H1 (cell line): ENCODE measurements at regions not wholly inside any gene's neighbourhood (a gene's known extent, or its start where the extent isn't known, plus 50 kb on each side); places are given as distances from the start of the nearest gene placed in this dataset.

ENCODE experiments used
- CTCF ChIA-PET: fragments of 300-600 bp; sonication (Branson Sonifier 250); formaldehyde crosslinking; loops from one replicate; lab custom pipeline; 2021; ENCODE audit not compliant: partially characterized antibody; lab: Charles Lee
- POLR2A ChIA-PET: fragments of 300-600 bp; sonication (Branson Sonifier 250); formaldehyde crosslinking; loops from one replicate; lab custom pipeline; 2021; ENCODE audit warnings: inconsistent platforms; ENCODE audit not compliant: partially characterized antibody; lab: Charles Lee
- DNase-seq, 2 experiments: peaks; one replicate each; pipeline versions ENCODE4 v3.0.0 to v3.0.0-alpha.2; 2010 to 2022; ENCODE audit warnings: low spot score in 2 of 2, low read depth in 1 of 2, mixed read lengths in 1 of 2
- FAIRE-seq: peaks from 2 replicates; lab custom pipeline; 2011; peaks lifted over from hg19 to GRCh38; lab: Jason Lieb, UNC
- H2AFZ ChIP-seq: 2 replicates; pipeline ENCODE4 v1.8.1; 2012; ENCODE audit warnings: low read length, inconsistent platforms
- H2AK5ac ChIP-seq: 2 replicates; pipeline ENCODE4 v1.6.1; 2013; ENCODE audit warnings: low read depth, low read length
- H2BK120ac ChIP-seq: replicated peaks from 2 replicates; pipeline ENCODE3; 2013; ENCODE audit warnings: low read depth, low read length, inconsistent platforms
- H2BK12ac ChIP-seq: 2 replicates; pipeline ENCODE4 v1.6.1; 2013; ENCODE audit warnings: low read depth, low read length
- H2BK15ac ChIP-seq: 2 replicates; pipeline ENCODE4 v1.6.1; 2013; ENCODE audit warnings: low read length
- H2BK20ac ChIP-seq: 2 replicates; pipeline ENCODE4 v1.6.1; 2013; ENCODE audit warnings: low read length
- H2BK5ac ChIP-seq: 2 replicates; pipeline ENCODE4 v1.6.1; 2013; ENCODE audit warnings: low read depth, low read length
- H3K14ac ChIP-seq: 2 replicates; pipeline ENCODE4 v1.6.1; 2013; ENCODE audit warnings: inconsistent platforms; ENCODE audit not compliant: insufficient read length
- H3K18ac ChIP-seq: 2 replicates; pipeline ENCODE4 v1.6.1; 2013; ENCODE audit warnings: low read length; ENCODE audit errors: extremely low read depth
- H3K23ac ChIP-seq: 2 replicates; pipeline ENCODE4 v1.6.1; 2013; ENCODE audit warnings: inconsistent platforms; ENCODE audit not compliant: insufficient read length
- H3K23me2 ChIP-seq: 2 replicates; pipeline ENCODE4 v1.6.1; 2013; ENCODE audit warnings: low read depth, low read length
- H3K27ac ChIP-seq: 2 replicates; pipeline ENCODE4 v1.6.1; 2011; ENCODE audit warnings: low read depth, low read length, inconsistent platforms
- H3K27me3 ChIP-seq, 4 experiments: replicated peaks in 1 of 4; 1 replicate in 1 of 4; 2 replicates in 3 of 4; pipeline versions ENCODE4 v1.6.1 to v1.8.1; 2011 to 2013; ENCODE audit warnings: low read length in 3 of 4, mild to moderate bottlenecking in 3 of 4, inconsistent platforms in 2 of 4, mixed read lengths in 2 of 4, moderate library complexity in 1 of 4; ENCODE audit not compliant: control insufficient read depth in 3 of 4, insufficient read depth in 3 of 4; ENCODE audit errors: extremely low read depth in 1 of 4
- H3K36me3 ChIP-seq, 4 experiments: 2 replicates each; pipeline versions ENCODE4 v1.6.1 to v1.8.1; 2011 to 2013; ENCODE audit warnings: mild to moderate bottlenecking in 4 of 4, low read length in 3 of 4, moderate library complexity in 2 of 4, control low read depth in 1 of 4, inconsistent platforms in 1 of 4; ENCODE audit not compliant: insufficient read depth in 4 of 4, control insufficient read depth in 2 of 4
- H3K4ac ChIP-seq: replicated peaks from 2 replicates; pipeline ENCODE3; 2013; ENCODE audit warnings: low read length, low read depth, mixed read lengths, inconsistent platforms; ENCODE audit not compliant: insufficient read length
- H3K4me1 ChIP-seq, 4 experiments: replicated peaks in 1 of 4; 1 replicate in 1 of 4; 2 replicates in 3 of 4; pipeline versions ENCODE4 v1.6.1 to v1.8.1; 2011 to 2013; ENCODE audit warnings: low read length in 3 of 4, inconsistent platforms in 2 of 4, mixed read lengths in 1 of 4; ENCODE audit not compliant: insufficient read depth in 4 of 4, control insufficient read depth in 3 of 4
- H3K4me2 ChIP-seq, 2 experiments: 2 replicates each; pipeline versions ENCODE4 v1.6.1 to v1.8.1; 2011 to 2013; ENCODE audit warnings: low read depth in 2 of 2, low read length in 2 of 2, control low read depth in 1 of 2, inconsistent platforms in 1 of 2, mild to moderate bottlenecking in 1 of 2; ENCODE audit not compliant: insufficient read depth in 1 of 2
- H3K4me3 ChIP-seq, 4 experiments: fragments of 200-600, 300-600 bp in 1 of 4; sonication (generic), shearing (Covaris generic), sonication (Bioruptor Twin) in 1 of 4; 2 replicates each; pipeline versions ENCODE4 v1.5.1 to v1.8.1; 2011 to 2016; ENCODE audit warnings: low read length in 4 of 4, low read depth in 3 of 4, control low read depth in 2 of 4, inconsistent platforms in 2 of 4, mild to moderate bottlenecking in 2 of 4, mixed read lengths in 1 of 4, moderate library complexity in 1 of 4; ENCODE audit not compliant: insufficient read depth in 2 of 4; ENCODE audit errors: extremely low read depth in 1 of 4
- H3K56ac ChIP-seq: replicated peaks from 2 replicates; pipeline ENCODE3; 2013; ENCODE audit warnings: low read depth, mild to moderate bottlenecking, mixed read lengths, low read length, inconsistent platforms; ENCODE audit not compliant: insufficient read length
- H3K79me1 ChIP-seq: 2 replicates; pipeline ENCODE4 v1.6.1; 2013; ENCODE audit warnings: low read depth, low read length, control low read depth
- H3K79me2 ChIP-seq, 2 experiments: 2 replicates each; pipeline versions ENCODE4 v1.6.1 to v1.8.1; 2012 to 2013; ENCODE audit warnings: low read length in 2 of 2, mild to moderate bottlenecking in 2 of 2, inconsistent platforms in 1 of 2; ENCODE audit not compliant: insufficient read depth in 2 of 2, control insufficient read depth in 1 of 2
- H3K9ac ChIP-seq, 4 experiments: replicated peaks in 1 of 4; 1 replicate in 1 of 4; 2 replicates in 3 of 4; pipeline versions ENCODE4 v1.6.1 to v1.8.1; 2011 to 2013; ENCODE audit warnings: low read depth in 3 of 4, low read length in 3 of 4, control low read depth in 2 of 4, mild to moderate bottlenecking in 2 of 4, moderate library complexity in 2 of 4, inconsistent platforms in 1 of 4; ENCODE audit errors: extremely low read depth in 1 of 4
- H3K9me3 ChIP-seq, 2 experiments: 2 replicates each; pipeline versions ENCODE4 v1.6.1 to v1.8.1; 2012 to 2013; ENCODE audit warnings: mild to moderate bottlenecking in 2 of 2, moderate library complexity in 2 of 2, control low read depth in 1 of 2, inconsistent platforms in 1 of 2, low read depth in 1 of 2, low read length in 1 of 2, mixed read lengths in 1 of 2; ENCODE audit not compliant: insufficient read depth in 2 of 2
- H4K20me1 ChIP-seq, 2 experiments: replicated peaks in 1 of 2; 2 replicates each; pipeline versions ENCODE3 to v1.8.1; 2011 to 2013; ENCODE audit warnings: inconsistent platforms in 2 of 2, low read length in 2 of 2, mild to moderate bottlenecking in 1 of 2; ENCODE audit not compliant: insufficient read depth in 2 of 2, control insufficient read depth in 1 of 2
- H4K5ac ChIP-seq: 2 replicates; pipeline ENCODE4 v1.6.1; 2013; ENCODE audit warnings: low read length, low read depth, mixed read lengths, inconsistent platforms; ENCODE audit not compliant: insufficient read length
- H4K8ac ChIP-seq: 2 replicates; pipeline ENCODE4 v1.8.0; 2013; ENCODE audit warnings: mild to moderate bottlenecking, moderate library complexity, low read length, inconsistent platforms; ENCODE audit not compliant: insufficient read depth; ENCODE audit errors: extremely low read depth
- H4K91ac ChIP-seq: replicated peaks from 2 replicates; pipeline ENCODE3; 2013; ENCODE audit warnings: low read length, mixed read lengths, inconsistent platforms; ENCODE audit not compliant: insufficient read length
- EGR1 ChIP-seq: IDR thresholded peaks from 2 replicates; pipeline ENCODE4 v1.6.1; 2011; ENCODE audit warnings: low read depth, low read length, borderline replicate concordance
- KDM4A ChIP-seq: IDR thresholded peaks from one replicate; pipeline ENCODE4 v1.7.1; 2012; ENCODE audit warnings: low read depth, mild to moderate bottlenecking, moderate library complexity, low read length, inconsistent platforms; ENCODE audit not compliant: severe bottlenecking
- PHF8 ChIP-seq: fragments of 200-600 bp; sonication (generic); conservative IDR thresholded peaks from 2 replicates; pipeline ENCODE4 v1.7.1; 2012; ENCODE audit warnings: low read depth, mild to moderate bottlenecking, inconsistent platforms, low read length, moderate library complexity
- RBBP5 ChIP-seq: IDR thresholded peaks from 2 replicates; pipeline ENCODE4 v1.7.1; 2012; ENCODE audit warnings: low read depth, mild to moderate bottlenecking, inconsistent platforms, low read length, moderate library complexity, borderline replicate concordance
- ZNF274 ChIP-seq: IDR thresholded peaks from 2 replicates; pipeline ENCODE4 v1.7.0; 2012; ENCODE audit warnings: low read length, borderline replicate concordance; ENCODE audit errors: extremely low read depth
- WGBS, 2 experiments: shearing (Covaris generic) in 1 of 2; methylation state at CpG; one replicate each; pipeline versions ENCODE4 v1.1.6 to v1.1.7; 2013 to 2015; ENCODE audit warnings: low lambda C conversion rate in 2 of 2, mixed read lengths in 2 of 2, inconsistent platforms in 1 of 2, low coverage in 1 of 2, missing lambda C conversion rate in 1 of 2; ENCODE audit not compliant: insufficient replicate concordance in 2 of 2, insufficient coverage in 1 of 2, insufficient read length in 1 of 2; ENCODE audit errors: extremely low coverage in 1 of 2, missing lambda C conversion rate in 1 of 2; 5-methylcytosine and 5-hydroxymethylcytosine counted together
- TF ChIP-seq, protein P1 (sequence below): IDR thresholded peaks from 2 replicates; pipeline ENCODE4 v1.6.1; 2012; ENCODE audit warnings: low read length, inconsistent platforms

DNA sequence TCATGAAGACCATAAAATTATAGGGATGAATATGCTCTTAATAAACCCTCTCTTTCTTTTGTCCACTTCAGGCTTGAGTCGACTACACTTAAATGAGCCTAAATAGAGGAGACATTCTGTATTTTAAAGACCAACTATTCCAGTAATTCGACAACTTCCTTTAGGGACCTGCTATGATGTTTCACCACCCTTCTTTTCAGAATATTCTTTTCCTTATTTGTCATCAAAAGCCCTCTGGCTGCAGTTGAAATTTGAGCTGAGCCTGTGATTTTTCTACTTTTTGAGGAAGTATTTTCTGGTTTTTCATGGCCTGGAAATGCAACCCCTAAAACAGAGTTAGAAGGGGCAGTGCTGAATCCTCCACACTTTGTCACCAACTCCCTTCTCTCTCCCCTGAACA, 287.0 kb downstream of the EPHA4 start:
- H3K9ac ChIP-seq: no peak overlapping the region
- no peak overlapping the region for H3K23ac ChIP-seq
- H3K79me2 ChIP-seq: no peaks in the 10 kb centered on the region
- TF ChIP-seq PHF8: no peak
- TF ChIP-seq KDM4A: no peak
- TF ChIP-seq, protein P1, sequence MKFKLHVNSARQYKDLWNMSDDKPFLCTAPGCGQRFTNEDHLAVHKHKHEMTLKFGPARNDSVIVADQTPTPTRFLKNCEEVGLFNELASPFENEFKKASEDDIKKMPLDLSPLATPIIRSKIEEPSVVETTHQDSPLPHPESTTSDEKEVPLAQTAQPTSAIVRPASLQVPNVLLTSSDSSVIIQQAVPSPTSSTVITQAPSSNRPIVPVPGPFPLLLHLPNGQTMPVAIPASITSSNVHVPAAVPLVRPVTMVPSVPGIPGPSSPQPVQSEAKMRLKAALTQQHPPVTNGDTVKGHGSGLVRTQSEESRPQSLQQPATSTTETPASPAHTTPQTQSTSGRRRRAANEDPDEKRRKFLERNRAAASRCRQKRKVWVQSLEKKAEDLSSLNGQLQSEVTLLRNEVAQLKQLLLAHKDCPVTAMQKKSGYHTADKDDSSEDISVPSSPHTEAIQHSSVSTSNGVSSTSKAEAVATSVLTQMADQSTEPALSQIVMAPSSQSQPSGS: no peak
- TF ChIP-seq EGR1: no peak
- no peak for TF ChIP-seq ZNF274
- TF ChIP-seq RBBP5: no peak
- no peak overlapping the region for H2AK5ac ChIP-seq
- H3K27me3 ChIP-seq: no peaks in the 10 kb centered on the region
- H2BK15ac ChIP-seq: no peak overlapping the region
- ChIA-PET CTCF (interaction anchor here (1.2 kb wide), 1 partner anchor 88 kb away, joined by 3 read pairs; no protein-coding TSS in a partner anchor), POLR2A (no interaction called here)
- peak overlapping the region; percentile 11; the same call in 1 of the 2 replicates for H2AFZ ChIP-seq
- H4K20me1 ChIP-seq: no peaks in the 10 kb centered on the region
- H3K18ac ChIP-seq: no peak overlapping the region
- H3K4me2 ChIP-seq: no peak overlapping the region
- no peak overlapping the region for H3K4ac ChIP-seq
- H2BK20ac ChIP-seq: no peak overlapping the region
- WGBS, 2 experiments: 79% methylated on average over 2 of the region's 2 CpGs; no CpG with 5 or more reads in 1 of the 2 experiments
- H4K5ac ChIP-seq: no peak overlapping the region
- H2BK5ac ChIP-seq: no peak overlapping the region
- no peaks in the 10 kb centered on the region for H3K23me2 ChIP-seq
- no peak overlapping the region for H2BK12ac ChIP-seq
- no peak overlapping the region for H4K8ac ChIP-seq
- no peaks in the 10 kb centered on the region; a peak in 1 of 4 replicates for H3K9me3 ChIP-seq
- H3K79me1 ChIP-seq: no peaks in the 10 kb centered on the region
- DNase-seq (no peak), FAIRE-seq (no peak)
- H4K91ac ChIP-seq: no peak overlapping the region
- no peak overlapping the region for H3K14ac ChIP-seq
- peaks cover 0 to 2% (median 0%) of the 10 kb centered on the region in 4 experiments; a peak in 2 of 7 replicates for H3K4me1 ChIP-seq
- no peak overlapping the region for H3K4me3 ChIP-seq
- no peak overlapping the region for H3K56ac ChIP-seq
- no peak overlapping the region for H3K27ac ChIP-seq
- no peaks in the 10 kb centered on the region for H3K36me3 ChIP-seq
- H2BK120ac ChIP-seq: no peak overlapping the region
